ENCODE measurements at regions not wholly inside any gene's neighbourhood (a gene's known extent, or its start where the extent isn't known, plus 50 kb on each side); places are given as distances from the start of the nearest gene placed in this dataset.

- FAIRE-seq = no peak
- H3K9ac ChIP-seq (ENCODE audit: low read length) = no peak overlapping the region
- no peaks in the 10 kb centered on the region for H3K27me3 ChIP-seq (ENCODE audit: insufficient read depth, low read length)
- no peaks in the 10 kb centered on the region for H3K9me3 ChIP-seq (ENCODE audit: insufficient read depth, low read depth, low read length)
- no peak overlapping the region for H3K4me2 ChIP-seq (ENCODE audit: low read length)
- Mint-ChIP-seq H3K4me3 (ENCODE audit: unreplicated experiment) (no peak overlapping the region), H3K9me3 (ENCODE audit: unreplicated experiment) (peaks cover 3% of the 10 kb centered on the region), H3K27ac (ENCODE audit: unreplicated experiment) (no peak overlapping the region), H3K36me3 (ENCODE audit: low read depth, unreplicated experiment) (peaks cover 2% of the 10 kb centered on the region), H3K27me3 (ENCODE audit: low read depth, unreplicated experiment) (no peaks in the 10 kb centered on the region), H3K4me1 (ENCODE audit: low read depth, unreplicated experiment) (peaks cover 5% of the 10 kb centered on the region)
- DNase-seq (ENCODE audit: low read depth) = no peak
- H3K36me3 ChIP-seq (ENCODE audit: insufficient read depth, low read length) = no peaks in the 10 kb centered on the region
- no peak overlapping the region for H3K4me3 ChIP-seq (ENCODE audit: insufficient read depth, low read depth, low read length)
- TF ChIP-seq EZH2 (IDR thresholded peaks at IDR 0.05; ENCODE audit: insufficient read depth, low read length) (no peak), CTCF (IDR thresholded peaks at IDR 0.05; ENCODE audit: insufficient read depth, low read depth, low read length) (no peak)
- H3K4me1 ChIP-seq (ENCODE audit: insufficient read depth, low read length) = no peaks in the 10 kb centered on the region
- no peaks in the 10 kb centered on the region for H3K79me2 ChIP-seq (ENCODE audit: insufficient read depth, low read length)
- H2AFZ ChIP-seq (ENCODE audit: low read depth, low read length) = no peak overlapping the region
- no peak overlapping the region for H3K27ac ChIP-seq (ENCODE audit: low read depth, low read length)
- H4K20me1 ChIP-seq (ENCODE audit: insufficient read depth, low read length) = no peaks in the 10 kb centered on the region
Observed at GRCh38 chr6:149136913-149137286, 180.6 kb upstream of the TAB2 start.

DNA sequence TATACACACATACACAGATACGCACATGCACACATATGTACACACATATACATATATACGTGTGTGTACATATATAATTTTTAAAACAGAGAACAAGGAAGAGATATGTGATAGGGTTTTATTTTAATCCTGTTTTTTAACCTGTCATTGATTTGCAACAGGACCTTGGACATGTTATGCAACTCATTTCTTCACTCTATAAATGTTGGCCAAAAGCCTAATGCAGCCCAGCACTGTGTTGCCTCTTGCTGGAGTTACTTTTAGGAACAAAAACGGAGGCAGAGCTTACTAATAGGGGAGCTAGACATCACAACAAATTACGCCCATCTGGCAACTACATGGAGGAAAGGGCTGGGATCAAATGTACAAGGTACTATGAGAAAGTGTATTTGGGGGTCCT, 179.9 kb upstream of the TAB2 start:
- Histone ChIP-seq H3K4me3 (ENCODE audit: insufficient read depth, low read depth, low read length) (no peak overlapping the region), H2AFZ (ENCODE audit: low read depth, low read length) (no peak overlapping the region), H4K20me1 (ENCODE audit: insufficient read depth, low read length) (no peaks in the 10 kb centered on the region), H3K36me3 (ENCODE audit: insufficient read depth, low read length) (no peaks in the 10 kb centered on the region), H3K9me3 (ENCODE audit: insufficient read depth, low read depth, low read length) (no peaks in the 10 kb centered on the region), H3K9ac (ENCODE audit: low read length) (no peak overlapping the region), H3K79me2 (ENCODE audit: insufficient read depth, low read length) (no peaks in the 10 kb centered on the region), H3K4me2 (ENCODE audit: low read length) (no peak overlapping the region), H3K27me3 (ENCODE audit: insufficient read depth, low read length) (no peaks in the 10 kb centered on the region), H3K4me1 (ENCODE audit: insufficient read depth, low read length) (no peaks in the 10 kb centered on the region), H3K27ac (ENCODE audit: low read depth, low read length) (no peak overlapping the region)
- peak overlapping the region; percentile 21 for H3K27ac Mint-ChIP-seq (ENCODE audit: unreplicated experiment)
- peaks cover 5% of the 10 kb centered on the region for H3K4me1 Mint-ChIP-seq (ENCODE audit: low read depth, unreplicated experiment)
- H3K36me3 Mint-ChIP-seq (ENCODE audit: low read depth, unreplicated experiment) = peaks cover 2% of the 10 kb centered on the region
- DNase-seq (ENCODE audit: low read depth) = no peak
- no peak for FAIRE-seq
- no peaks in the 10 kb centered on the region for H3K27me3 Mint-ChIP-seq (ENCODE audit: low read depth, unreplicated experiment)
- TF ChIP-seq CTCF (IDR thresholded peaks at IDR 0.05; ENCODE audit: insufficient read depth, low read depth, low read length) (no peak), EZH2 (IDR thresholded peaks at IDR 0.05; ENCODE audit: insufficient read depth, low read length) (no peak)
- H3K4me3 Mint-ChIP-seq (ENCODE audit: unreplicated experiment) = no peak overlapping the region
- no peaks in the 10 kb centered on the region for H3K9me3 Mint-ChIP-seq (ENCODE audit: unreplicated experiment)

- Mint-ChIP-seq H3K36me3 (ENCODE audit: low read depth, unreplicated experiment) (peaks cover 2% of the 10 kb centered on the region), H3K9me3 (ENCODE audit: unreplicated experiment) (no peaks in the 10 kb centered on the region), H3K4me1 (ENCODE audit: low read depth, unreplicated experiment) (peaks cover 5% of the 10 kb centered on the region), H3K4me3 (ENCODE audit: unreplicated experiment) (no peak overlapping the region), H3K27ac (ENCODE audit: unreplicated experiment) (no peak overlapping the region), H3K27me3 (ENCODE audit: low read depth, unreplicated experiment) (no peaks in the 10 kb centered on the region)
- Histone ChIP-seq H3K4me1 (ENCODE audit: insufficient read depth, low read length) (no peaks in the 10 kb centered on the region), H3K9ac (ENCODE audit: low read length) (no peak overlapping the region), H4K20me1 (ENCODE audit: insufficient read depth, low read length) (no peaks in the 10 kb centered on the region), H2AFZ (ENCODE audit: low read depth, low read length) (no peak overlapping the region), H3K79me2 (ENCODE audit: insufficient read depth, low read length) (no peaks in the 10 kb centered on the region), H3K36me3 (ENCODE audit: insufficient read depth, low read length) (no peaks in the 10 kb centered on the region), H3K27ac (ENCODE audit: low read depth, low read length) (no peak overlapping the region), H3K4me3 (ENCODE audit: insufficient read depth, low read depth, low read length) (no peak overlapping the region), H3K27me3 (ENCODE audit: insufficient read depth, low read length) (no peaks in the 10 kb centered on the region), H3K9me3 (ENCODE audit: insufficient read depth, low read depth, low read length) (no peaks in the 10 kb centered on the region), H3K4me2 (ENCODE audit: low read length) (no peak overlapping the region)
- TF ChIP-seq CTCF (IDR thresholded peaks at IDR 0.05; ENCODE audit: insufficient read depth, low read depth, low read length) (no peak), EZH2 (IDR thresholded peaks at IDR 0.05; ENCODE audit: insufficient read depth, low read length) (no peak)
- FAIRE-seq (no peak), DNase-seq (ENCODE audit: low read depth) (no peak)
Observed at GRCh38 chr6:149138089-149138488, 179.4 kb upstream of the TAB2 start.

Measured in astrocyte (in vitro differentiated cells and primary cell).